Keratinocyte (primary cell): ENCODE measurements at regions not wholly inside any gene's neighbourhood (a gene's known extent, or its start where the extent isn't known, plus 50 kb on each side); places are given as distances from the start of the nearest gene placed in this dataset.

Source experiments
- CTCF ChIP-seq, 3 experiments: IDR thresholded peaks in 1 of 3; conservative IDR thresholded peaks in 1 of 3; optimal IDR thresholded peaks in 1 of 3; 2 replicates in 2 of 3; 3 replicates in 1 of 3; pipeline versions ENCODE3 to v1.5.1; 2011; ENCODE audit warnings: low read length in 3 of 3, mild to moderate bottlenecking in 3 of 3, moderate library complexity in 2 of 3, control low read depth in 1 of 3, inconsistent platforms in 1 of 3; ENCODE audit not compliant: insufficient read depth in 2 of 3; ENCODE audit errors: extremely low read depth in 1 of 3
- EZH2 ChIP-seq: IDR thresholded peaks from one replicate; pipeline ENCODE4 v1.6.1; 2012; ENCODE audit warnings: inconsistent platforms, mild to moderate bottlenecking, low read length, moderate library complexity

GRCh38 chr13:97561182-97561581 is 127.2 kb downstream of the RAP2A start:
- no peak for TF ChIP-seq CTCF (optimal IDR thresholded peaks at IDR 0.05 in 1 of 3, IDR thresholded peaks at IDR 0.05 in 1 of 3, conservative IDR thresholded peaks at IDR 0.05 in 1 of 3; ENCODE audit: extremely low read depth in 1 of 3, insufficient read depth in 2 of 3, low read length in 3 of 3)
- TF ChIP-seq EZH2: no peak
